ENCODE measurements at regions not wholly inside any gene's neighbourhood (a gene's known extent, or its start where the extent isn't known, plus 50 kb on each side); places are given as distances from the start of the nearest gene placed in this dataset.
"Not testable (repeated sequence)": the region's sequence is repeated elsewhere in the genome, so short reads cannot be mapped to it uniquely, and the experiment has no call there.

GRCh38 chr3:135633078-135633477 is 332.4 kb upstream of the PPP2R3A start:
- no peak for DNase-seq (ENCODE audit: low read depth, low spot score)

DNA sequence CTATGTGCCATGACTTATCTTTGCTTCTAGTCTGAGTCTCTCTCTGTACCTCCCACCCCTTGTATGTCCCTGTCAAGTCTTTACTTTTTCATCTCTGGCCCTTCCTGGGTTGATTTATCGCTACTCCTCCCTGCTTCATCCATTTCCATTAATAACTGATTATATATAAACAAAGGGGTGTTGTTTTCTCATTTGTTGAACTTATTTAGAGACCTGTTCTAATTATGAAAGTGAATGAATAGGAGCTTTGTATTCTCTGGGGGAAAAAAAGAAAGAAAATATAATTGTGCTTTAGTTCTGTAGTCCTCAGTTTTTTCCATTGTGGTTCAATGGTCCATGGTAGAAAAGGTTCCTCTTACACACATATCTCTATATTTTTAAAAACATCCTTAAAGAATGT is 328.9 kb upstream of the PPP2R3A start:
- no peak for DNase-seq (ENCODE audit: low read depth, low spot score)

DNA sequence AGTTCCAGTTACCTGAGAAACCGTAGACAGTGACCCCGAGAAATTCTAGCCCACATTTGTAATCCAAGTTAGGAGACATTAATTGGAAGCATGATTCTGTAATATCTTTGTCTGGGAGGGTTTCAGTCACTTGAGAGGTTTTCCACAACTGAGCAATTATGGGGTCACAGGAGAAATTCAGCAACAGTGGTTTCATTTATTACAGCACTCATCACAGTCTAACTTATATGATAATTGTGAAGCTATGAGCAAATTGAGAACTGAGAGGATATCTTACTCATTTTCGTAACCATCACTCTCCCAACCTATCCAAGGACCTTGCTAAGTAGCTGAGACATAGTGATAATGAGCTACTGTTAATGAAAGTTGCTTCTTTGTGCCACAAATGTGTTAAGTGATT is 328.5 kb upstream of the PPP2R3A start:
- no peak for DNase-seq (ENCODE audit: low read depth, low spot score)

DNA sequence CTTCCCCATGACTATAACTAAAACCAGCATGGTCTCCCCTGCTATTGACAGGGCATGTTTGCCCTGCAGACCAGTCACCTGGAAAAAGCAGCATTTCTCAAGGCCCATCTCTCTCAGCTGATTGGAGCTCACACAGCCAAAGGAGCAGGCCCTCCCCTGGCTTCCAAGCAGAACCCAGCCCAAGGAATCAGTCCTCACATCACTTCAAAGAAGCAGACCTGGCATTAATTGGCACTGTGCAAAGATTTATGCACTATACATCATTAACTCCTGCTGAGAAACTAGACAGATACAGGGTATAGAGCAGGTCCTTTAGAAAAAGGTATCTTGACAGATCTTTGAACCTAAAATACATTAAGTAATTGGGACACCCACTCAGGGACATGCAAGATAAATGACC is 323.8 kb upstream of the PPP2R3A start:
- DNase-seq (ENCODE audit: low read depth, low spot score): no peak

GRCh38 chr3:135645541-135645940 is 320.0 kb upstream of the PPP2R3A start:
- DNase-seq (ENCODE audit: low read depth, low spot score): no peak

DNA sequence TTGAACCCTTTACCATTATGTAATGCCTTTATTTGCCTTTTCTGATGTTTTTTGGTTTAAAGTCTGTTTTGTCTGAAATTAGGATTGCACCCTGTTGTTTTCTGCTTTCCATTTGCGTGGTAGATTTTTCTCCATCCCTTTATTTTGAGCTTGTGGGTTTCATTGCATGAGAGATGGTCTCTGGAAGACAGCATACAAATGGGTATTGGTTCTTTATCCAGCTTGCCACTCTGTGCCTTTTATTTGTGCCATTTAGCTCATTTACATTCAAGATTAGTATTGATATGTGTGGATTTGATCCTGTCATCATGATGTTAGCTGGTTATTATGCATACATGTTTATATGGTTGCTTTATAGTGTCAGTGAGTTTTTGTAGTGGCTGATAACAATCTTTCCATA is 318.7 kb upstream of the PPP2R3A start:
- no peak for DNase-seq (ENCODE audit: low read depth, low spot score)

GRCh38 chr3:135649361-135649760 is 316.2 kb upstream of the PPP2R3A start:
- DNase-seq (ENCODE audit: low read depth, low spot score): no peak

- no peak for DNase-seq (ENCODE audit: low read depth, low spot score)
These were observed 315.2 kb upstream of the PPP2R3A start for GRCh38 chr3:135650309-135650708.

DNA sequence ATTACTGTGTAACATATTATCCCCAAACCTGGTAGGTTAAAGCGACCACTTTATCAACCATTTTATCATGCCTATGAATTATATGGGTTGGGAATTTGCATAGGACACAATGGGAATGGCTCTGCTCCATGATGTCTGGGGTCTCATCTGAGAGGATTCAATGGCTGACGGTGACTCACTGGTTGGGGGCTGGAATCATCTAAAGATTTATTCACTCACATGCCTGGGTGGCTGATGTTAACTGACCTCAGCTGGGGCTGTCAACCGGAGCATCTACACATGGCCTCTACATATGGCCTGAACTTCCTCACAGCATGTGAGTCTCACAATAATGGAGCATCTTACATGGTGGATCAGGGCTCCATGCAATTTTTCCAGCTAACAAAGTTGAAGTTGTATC is 313.1 kb upstream of the PPP2R3A start:
- no peak for DNase-seq (ENCODE audit: low read depth, low spot score)

DNA sequence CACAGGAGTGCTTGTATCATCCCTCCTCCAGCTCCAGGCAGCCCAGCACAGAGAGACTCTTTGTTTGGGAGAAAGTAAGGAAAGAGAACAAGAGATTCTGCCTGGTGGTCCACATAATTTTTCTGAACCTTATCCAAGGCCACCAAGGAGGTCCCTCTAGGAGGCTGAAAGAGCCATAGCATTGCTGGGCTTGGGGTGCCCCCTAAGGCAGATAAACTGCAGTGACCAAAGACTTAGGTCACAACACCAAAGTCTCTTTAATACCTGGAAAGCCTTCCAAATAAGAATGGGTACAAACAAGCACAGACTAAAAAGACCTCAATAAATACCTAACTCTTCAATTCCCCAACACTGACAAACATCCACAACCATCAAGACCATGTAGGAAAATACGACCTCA is 310.2 kb upstream of the PPP2R3A start:
- no peak for DNase-seq (ENCODE audit: low read depth, low spot score)

DNA sequence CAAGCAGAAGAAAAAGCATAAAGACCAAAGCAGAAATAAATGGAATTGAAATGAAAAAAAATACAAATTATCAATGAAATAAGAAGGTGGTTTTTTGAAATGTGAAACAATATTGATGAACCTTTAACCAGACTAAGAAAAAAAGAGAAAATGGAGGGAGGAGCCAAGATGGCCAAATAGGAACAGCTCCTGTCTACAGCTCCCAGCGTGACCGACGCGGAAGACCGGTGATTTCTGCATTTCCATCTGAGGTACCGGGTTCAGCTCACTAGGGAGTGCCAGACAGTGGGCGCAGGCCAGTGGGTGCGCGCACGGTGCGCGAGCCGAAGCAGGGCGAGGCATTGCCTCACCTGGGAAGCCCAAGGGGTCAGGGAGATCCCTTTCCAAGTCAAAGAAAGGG is 307.1 kb upstream of the PPP2R3A start:
- DNase-seq (ENCODE audit: low read depth, low spot score): not testable (repeated sequence)

- DNase-seq (ENCODE audit: low read depth, low spot score): no peak
These were observed 298.5 kb upstream of the PPP2R3A start for GRCh38 chr3:135667061-135667460.

- DNase-seq (ENCODE audit: low read depth, low spot score): no peak
These were observed 291.0 kb upstream of the PPP2R3A start for GRCh38 chr3:135674508-135674907.

GRCh38 chr3:135678386-135678785 is 287.1 kb upstream of the PPP2R3A start:
- DNase-seq (ENCODE audit: low read depth, low spot score): no peak

DNA sequence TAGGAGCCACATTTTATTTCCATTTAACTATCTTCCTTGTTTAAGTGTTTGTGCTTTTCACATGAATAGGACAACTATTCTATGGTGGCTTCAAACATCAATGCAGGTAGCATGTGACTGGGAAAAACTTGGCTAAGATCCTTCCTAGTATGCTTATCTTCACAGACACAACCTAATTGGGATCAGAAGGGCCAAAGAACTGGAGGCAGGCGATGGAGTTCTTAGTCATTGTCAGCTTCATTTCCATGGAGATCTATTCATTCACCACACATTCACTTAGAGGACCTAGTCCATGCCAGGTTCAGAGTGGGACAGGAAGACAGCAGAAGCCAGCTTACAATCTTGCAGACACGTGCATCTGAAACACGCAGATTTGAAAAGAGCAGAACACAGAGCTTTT is 277.5 kb upstream of the PPP2R3A start:
- no peak for DNase-seq (ENCODE audit: low read depth, low spot score)

DNA sequence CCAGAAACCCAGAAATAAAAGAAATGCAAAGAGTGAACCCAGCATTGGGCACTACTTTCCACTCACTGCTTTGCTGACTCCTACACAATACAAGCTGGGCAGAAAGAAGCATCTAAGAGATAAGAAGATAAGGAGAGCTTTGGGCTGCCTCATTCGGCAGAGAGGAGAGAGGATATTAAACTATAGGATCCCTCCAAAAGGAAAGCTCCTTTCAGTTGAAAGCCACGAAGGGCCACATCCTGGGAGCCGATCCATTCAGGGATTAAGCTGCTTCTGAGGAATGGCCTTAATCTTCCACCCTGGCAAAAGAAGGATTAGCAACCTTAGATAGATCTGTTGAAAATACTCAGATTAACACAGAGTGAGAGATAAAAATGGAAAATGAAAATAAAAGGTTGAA is 274.9 kb upstream of the PPP2R3A start:
- DNase-seq (ENCODE audit: low read depth, low spot score): no peak

- no peak for DNase-seq (ENCODE audit: low read depth, low spot score)
These were observed 274.3 kb upstream of the PPP2R3A start for GRCh38 chr3:135691240-135691639.

DNA sequence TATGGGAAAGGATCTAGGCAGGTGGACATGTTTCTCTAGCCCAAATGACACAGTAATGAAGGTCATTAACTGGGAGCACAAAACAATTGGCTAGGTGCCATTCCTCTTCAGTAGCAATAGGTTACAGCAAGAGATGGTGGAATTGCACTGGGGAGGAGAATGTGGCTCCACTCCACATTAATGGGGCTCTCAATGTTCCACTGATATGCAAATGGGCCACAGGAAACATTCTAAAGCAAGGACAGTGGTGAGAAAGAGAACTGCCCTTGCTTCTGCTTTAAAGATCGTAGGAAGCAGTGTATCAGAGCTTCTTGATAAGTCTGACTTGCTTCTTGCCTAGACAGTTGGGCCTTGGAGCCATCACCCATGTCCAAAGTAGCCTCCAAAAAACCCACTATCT is 271.4 kb upstream of the PPP2R3A start:
- no peak for DNase-seq (ENCODE audit: low read depth, low spot score)

DNA sequence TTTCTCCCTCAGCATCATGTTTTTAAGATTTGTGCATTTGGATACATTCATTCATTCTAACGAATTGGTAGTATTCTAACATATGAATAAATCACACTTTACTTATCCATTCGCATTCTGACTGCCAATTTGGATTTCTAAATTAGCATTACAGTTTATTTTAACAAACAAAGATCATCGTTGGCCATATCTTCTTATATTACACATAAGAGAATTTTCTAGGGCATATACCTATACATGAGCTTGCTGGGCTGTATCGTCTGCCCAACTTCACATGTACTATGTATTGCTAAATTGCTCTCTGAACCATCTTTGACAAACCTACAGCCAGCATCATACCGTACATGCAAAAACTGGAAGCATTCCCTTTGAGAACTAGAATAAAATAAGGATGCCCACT is 265.8 kb upstream of the PPP2R3A start:
- DNase-seq (ENCODE audit: low read depth, low spot score): no peak

DNA sequence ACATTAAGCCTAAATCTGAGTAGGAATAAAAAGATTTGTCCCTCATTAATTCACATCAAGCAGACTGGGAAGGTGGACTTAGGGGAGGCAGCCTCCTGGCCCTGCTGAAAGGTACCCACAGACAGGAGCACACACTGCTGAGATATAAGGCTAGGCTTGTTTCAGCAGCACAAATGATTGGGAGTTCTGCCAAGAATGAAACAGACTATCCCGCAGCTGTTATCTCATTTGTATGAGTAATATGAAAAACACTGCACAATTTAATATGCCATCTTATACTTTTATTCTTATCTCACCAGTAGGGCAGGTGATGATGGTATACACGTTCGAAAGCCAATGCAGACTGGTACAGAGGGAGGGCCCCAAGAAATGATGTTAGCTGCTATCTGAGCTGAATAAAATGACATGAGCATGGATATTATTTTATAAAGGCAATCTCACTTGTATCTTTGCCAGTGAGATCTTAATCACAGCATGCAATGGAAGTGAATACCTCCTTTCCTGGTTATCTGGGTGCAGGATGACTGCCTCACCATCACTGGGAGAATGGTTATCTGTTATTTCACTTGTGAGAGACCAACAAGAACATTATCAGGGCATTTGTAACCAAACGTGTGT is 258.7 kb upstream of the PPP2R3A start:
- DNase-seq (ENCODE audit: low read depth, low spot score): no peak

- no peak for DNase-seq (ENCODE audit: low read depth, low spot score)
These were observed 246.1 kb upstream of the PPP2R3A start for GRCh38 chr3:135719449-135719848.

DNA sequence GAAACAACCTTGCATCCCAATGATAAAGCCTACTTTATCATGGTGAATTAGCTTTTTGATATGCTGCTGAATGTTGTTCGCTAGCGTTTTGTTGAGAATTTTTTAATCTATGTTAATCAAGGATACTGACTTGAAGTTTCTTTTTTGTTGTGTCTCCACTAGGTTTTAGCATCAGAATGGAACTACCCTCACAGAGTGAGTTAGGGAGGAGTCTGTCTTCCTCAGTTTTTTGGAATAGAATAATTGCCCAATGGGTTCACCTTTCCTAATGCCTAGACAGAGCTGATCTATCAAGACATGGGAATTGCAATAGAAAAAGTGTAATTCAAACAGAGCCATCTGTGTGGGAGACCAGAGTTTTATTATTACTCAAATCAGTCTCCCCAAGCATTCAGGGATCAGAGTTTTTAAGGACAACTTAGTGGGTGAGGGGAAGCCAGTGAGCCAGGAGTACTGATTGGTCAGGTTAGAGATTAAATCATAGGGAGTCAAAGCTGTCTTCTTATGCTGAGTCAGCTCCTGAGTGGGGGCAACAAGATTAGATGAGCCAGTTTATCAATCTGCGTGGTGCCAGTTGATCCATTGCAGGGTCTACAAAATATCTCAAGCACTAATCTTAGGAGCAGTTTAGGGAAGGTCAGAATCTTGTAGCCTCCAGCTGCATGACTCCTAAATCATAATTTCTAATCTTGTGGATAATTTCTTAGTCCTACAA is 237.4 kb upstream of the PPP2R3A start:
- DNase-seq (ENCODE audit: low read depth, low spot score): no peak

DNA sequence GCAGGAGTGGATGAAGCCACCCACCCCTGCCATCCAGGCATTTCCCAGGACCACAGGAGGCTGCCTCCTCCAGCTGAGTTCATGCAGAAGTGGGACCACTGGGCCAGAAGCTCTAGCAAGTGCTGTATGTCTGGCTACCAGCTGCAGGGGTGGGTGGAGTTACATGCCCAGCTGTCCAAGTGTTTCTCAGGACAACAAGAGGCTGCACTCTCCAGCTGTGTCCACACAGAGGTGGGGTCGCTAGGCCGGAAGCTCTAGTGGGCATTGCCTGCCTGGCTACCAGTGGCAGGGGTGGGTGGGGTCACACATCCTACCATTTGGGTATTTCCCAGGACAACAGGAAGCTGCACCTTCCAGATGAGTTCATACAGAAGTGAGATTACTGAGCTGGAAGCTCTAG is 234.0 kb upstream of the PPP2R3A start:
- DNase-seq (ENCODE audit: low read depth, low spot score): no peak

DNA sequence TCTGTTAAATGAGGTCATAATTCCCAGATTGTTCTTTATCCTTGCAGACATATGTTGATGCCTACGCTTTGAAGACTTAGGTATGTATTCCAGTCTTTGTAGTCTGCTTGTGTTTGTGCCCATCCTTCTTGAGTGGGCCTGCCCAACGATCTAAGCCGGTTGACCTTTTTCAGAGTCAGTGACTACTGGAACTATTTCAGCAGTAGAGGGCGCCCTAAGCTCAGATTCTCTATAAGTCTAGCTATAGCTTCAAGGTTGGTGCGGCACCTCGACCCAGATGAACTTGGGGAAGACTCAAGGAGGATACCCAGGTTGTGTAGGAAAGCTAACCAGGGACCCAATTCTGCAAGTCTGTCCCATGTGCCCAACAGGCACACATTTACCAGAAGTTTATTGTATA is 228.8 kb upstream of the PPP2R3A start:
- DNase-seq (ENCODE audit: low read depth, low spot score): no peak
